Coronary artery (tissue), 2 donors: ENCODE measurements at regions not wholly inside any gene's neighbourhood (a gene's known extent, or its start where the extent isn't known, plus 50 kb on each side); places are given as distances from the start of the nearest gene placed in this dataset.

ENCODE experiments used
- DNase-seq: peaks from one replicate; pipeline ENCODE4 v3.0.0-alpha.2; 2017; ENCODE audit warnings: low spot score
- H3K27ac ChIP-seq, 2 donors: fragments of 200-600 bp; sonication (generic); one replicate each; pipeline ENCODE4 v1.5.1; 2016 to 2019
- H3K4me3 ChIP-seq: fragments of 200-600 bp; sonication (generic); 2 replicates; pipeline ENCODE4 v1.5.1; 2016; ENCODE audit warnings: mild to moderate bottlenecking, moderate library complexity
- TF ChIP-seq, protein P1 (sequence below): fragments of 200-600 bp; sonication (generic); IDR thresholded peaks from one replicate; pipeline ENCODE4 v1.5.1; 2019; ENCODE audit warnings: antibody characterized with exemption

- no peak for DNase-seq
- Histone ChIP-seq H3K4me3 (no peak overlapping the region), H3K27ac (no peak overlapping the region)
- TF ChIP-seq, protein P1, sequence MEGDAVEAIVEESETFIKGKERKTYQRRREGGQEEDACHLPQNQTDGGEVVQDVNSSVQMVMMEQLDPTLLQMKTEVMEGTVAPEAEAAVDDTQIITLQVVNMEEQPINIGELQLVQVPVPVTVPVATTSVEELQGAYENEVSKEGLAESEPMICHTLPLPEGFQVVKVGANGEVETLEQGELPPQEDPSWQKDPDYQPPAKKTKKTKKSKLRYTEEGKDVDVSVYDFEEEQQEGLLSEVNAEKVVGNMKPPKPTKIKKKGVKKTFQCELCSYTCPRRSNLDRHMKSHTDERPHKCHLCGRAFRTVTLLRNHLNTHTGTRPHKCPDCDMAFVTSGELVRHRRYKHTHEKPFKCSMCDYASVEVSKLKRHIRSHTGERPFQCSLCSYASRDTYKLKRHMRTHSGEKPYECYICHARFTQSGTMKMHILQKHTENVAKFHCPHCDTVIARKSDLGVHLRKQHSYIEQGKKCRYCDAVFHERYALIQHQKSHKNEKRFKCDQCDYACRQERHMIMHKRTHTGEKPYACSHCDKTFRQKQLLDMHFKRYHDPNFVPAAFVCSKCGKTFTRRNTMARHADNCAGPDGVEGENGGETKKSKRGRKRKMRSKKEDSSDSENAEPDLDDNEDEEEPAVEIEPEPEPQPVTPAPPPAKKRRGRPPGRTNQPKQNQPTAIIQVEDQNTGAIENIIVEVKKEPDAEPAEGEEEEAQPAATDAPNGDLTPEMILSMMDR: no peak
Measured at GRCh38 chr17:72414967-72415853, 294.4 kb downstream of the SOX9 start.

GRCh38 chr17:72416054-72416675 is 295.3 kb downstream of the SOX9 start:
- TF ChIP-seq, protein P1: no peak
- no peak for DNase-seq
- Histone ChIP-seq H3K27ac (no peak overlapping the region), H3K4me3 (no peak overlapping the region)

- Histone ChIP-seq H3K27ac (no peak overlapping the region), H3K4me3 (no peak overlapping the region)
- TF ChIP-seq, protein P1: no peak
- DNase-seq: no peak
Measured at GRCh38 chr17:72416905-72417304, 296.1 kb downstream of the SOX9 start.

DNA sequence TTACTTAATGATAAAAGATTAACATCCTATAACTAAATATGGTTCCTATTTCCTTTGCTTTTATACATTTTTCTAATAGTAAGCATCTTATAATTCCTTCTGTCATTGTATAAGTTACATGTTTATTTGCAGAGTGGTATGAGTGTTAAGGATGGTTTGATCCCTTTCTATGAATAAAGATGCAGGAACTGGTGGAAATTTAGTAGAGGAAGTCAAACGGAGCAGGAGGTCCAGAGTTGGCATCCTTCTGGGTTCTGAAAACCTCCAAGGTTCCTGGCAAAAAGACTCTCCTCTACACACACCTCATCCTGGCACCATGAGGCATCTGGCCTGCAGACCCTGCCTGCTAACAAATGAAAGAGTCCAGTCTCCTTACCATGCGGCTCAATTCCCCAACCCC is 296.8 kb downstream of the SOX9 start:
- Histone ChIP-seq H3K4me3 (no peak overlapping the region), H3K27ac (no peak overlapping the region)
- DNase-seq: no peak
- TF ChIP-seq, protein P1: no peak

DNA sequence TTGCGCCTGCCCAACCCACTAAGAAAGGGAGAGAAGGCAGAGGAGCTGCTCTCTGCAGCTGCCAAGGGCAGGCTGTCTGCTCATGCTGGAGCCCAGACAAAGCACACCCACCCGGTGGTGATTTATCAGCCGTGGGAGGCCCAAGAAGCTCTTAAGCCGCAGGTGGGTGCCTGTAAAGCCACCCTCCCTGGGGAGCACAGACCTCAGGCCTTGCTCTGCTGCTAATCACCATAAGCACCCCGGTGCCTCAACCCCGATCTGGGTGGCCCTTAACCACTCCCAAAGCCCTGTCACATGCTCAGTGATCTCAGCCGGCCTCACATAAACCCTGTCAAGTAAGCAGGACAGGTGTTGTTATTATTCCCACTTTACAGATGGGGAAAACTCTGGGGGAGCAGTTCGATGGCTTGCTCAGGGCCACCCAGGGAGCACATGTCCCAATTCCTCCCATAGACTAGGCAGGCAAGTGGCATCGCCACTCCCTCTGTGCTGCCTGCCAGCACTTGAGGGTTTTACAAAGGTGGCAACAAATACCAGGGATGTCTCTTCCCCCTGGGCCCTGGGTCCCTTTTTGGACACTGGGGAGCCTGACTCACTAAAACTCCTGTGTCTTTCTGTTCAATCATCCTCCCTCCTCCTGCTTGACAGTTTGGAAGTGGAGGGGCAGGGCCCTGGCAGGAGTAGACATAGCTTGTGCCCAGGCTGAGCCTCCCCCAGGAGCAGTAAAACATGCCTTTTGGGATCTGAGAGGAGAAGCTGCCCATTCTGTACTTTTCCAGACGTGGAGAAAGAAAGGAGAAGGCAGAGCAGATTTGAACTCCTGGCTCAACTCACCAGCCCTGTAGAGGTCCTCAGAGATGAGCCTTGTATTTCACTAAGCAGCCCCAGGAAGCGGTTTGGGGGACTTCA is 299.3 kb downstream of the SOX9 start:
- DNase-seq: no peak
- H3K4me3 ChIP-seq: no peak overlapping the region
- TF ChIP-seq, protein P1: no peak
- H3K27ac ChIP-seq: no peak overlapping the region

GRCh38 chr17:72420775-72421127 is 299.9 kb downstream of the SOX9 start:
- Histone ChIP-seq H3K4me3 (no peak overlapping the region), H3K27ac (no peak overlapping the region)
- DNase-seq: no peak
- TF ChIP-seq, protein P1: no peak
